ENCODE measurements at regions not wholly inside any gene's neighbourhood (a gene's known extent, or its start where the extent isn't known, plus 50 kb on each side); places are given as distances from the start of the nearest gene placed in this dataset.
"Not testable (repeated sequence)": the region's sequence is repeated elsewhere in the genome, so short reads cannot be mapped to it uniquely, and the experiment has no call there.

DNA sequence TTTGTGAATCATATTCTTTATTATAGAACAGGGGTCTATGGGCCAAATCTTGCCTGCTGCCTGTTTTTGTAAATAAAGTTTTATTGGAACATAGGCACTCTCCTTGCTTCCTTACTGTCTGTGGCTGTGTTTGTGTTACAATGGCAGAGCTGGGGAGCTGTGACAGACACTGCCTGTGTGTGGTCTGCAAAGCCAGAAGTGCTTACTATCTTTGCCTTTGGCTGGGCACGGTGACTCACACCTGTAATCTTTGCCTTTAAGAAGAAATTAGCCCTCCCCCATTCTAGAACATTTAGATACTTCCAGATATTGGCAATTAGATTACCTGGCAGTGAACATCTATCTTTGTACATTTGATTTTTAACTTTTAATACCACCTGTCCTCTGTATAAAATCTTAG is 308.3 kb downstream of the FOXL1 start:
- no peaks in the 10 kb centered on the region for H3K36me3 Mint-ChIP-seq
- H3K4me1 Mint-ChIP-seq (ENCODE audit: low read depth in 2 of 2), result no peaks in the 10 kb centered on the region
- H3K27me3 Mint-ChIP-seq, result peaks cover 7 to 17% of the 10 kb centered on the region in 2 donors
- no peak overlapping the region for H3K27ac Mint-ChIP-seq
- H3K9me3 Mint-ChIP-seq, result peaks cover 3% of the 10 kb centered on the region
- no peak overlapping the region for H3K4me3 Mint-ChIP-seq
- ATAC-seq (no peak), DNase-seq (ENCODE audit: low spot score) (no peak)

DNA sequence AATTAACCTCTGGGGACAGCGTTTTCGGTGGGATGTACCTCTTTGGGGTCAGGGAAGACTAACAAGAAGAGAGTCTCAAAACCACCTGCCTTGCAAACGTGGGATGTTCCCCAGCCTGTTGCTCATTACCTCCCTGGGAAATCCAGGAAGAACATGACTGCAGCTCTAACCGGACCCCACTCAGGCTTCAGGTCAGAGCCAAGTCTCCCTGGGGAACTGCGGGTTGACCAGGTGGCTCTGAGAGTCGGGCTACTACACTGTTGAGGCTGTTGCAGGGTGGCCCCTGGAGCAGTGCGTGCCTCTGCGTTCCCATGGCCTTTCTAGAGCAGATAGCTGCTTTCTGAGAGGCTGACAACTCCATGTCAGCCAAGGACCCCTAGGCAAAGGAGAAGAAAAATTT is 309.1 kb downstream of the FOXL1 start:
- Mint-ChIP-seq H3K27me3 (peaks cover 7 to 17% of the 10 kb centered on the region in 2 donors), H3K4me3 (no peak overlapping the region), H3K4me1 (ENCODE audit: low read depth in 2 of 2) (no peaks in the 10 kb centered on the region), H3K27ac (no peak overlapping the region), H3K36me3 (no peaks in the 10 kb centered on the region), H3K9me3 (peaks cover 3% of the 10 kb centered on the region)
- DNase-seq (ENCODE audit: low spot score) (no peak), ATAC-seq (no peak)

DNA sequence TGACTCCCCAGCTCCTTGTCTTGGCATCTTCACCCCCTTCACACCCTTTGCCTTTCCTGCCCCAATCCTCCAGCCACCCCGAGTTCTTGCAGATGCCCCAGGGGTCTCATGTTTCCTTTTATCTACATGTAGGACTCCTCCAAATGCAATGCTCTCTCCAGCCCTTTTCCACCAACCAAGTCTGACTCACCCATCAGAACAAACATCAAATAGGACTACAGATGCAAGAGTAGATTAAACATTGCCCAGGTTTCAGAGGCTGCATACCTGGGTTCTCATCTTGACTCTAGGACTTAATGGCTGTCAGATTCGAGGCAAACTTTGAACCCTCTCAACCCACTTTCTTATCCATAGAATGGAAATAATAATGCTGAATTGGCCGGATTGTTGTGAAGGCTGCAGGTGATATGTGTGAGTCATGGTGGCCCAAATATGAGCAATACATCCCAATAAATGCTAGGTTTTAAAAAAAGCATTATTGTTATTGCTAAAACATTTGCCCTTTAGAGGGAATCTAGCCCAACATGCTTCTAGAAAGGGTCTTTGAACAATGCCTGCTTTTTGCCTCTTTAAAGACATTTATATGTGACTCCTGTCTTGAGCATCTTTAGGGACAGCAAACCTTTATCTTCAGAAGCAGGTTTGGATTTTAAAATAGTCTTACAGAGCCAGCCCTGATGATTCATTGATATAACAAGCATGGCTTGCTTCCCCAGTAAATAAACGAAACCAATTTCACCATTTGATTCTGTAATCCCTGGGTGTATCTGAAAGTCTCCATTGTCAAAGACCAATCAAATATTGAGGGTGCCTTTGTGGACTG is 310.1 kb downstream of the FOXL1 start:
- Mint-ChIP-seq H3K27me3 (peaks cover 11 to 16% of the 10 kb centered on the region in 2 donors), H3K27ac (no peak overlapping the region), H3K9me3 (peaks cover 3% of the 10 kb centered on the region), H3K36me3 (no peaks in the 10 kb centered on the region), H3K4me1 (ENCODE audit: low read depth in 2 of 2) (no peaks in the 10 kb centered on the region), H3K4me3 (no peak overlapping the region)
- DNase-seq (ENCODE audit: low spot score), result no peak
- no peak for ATAC-seq

DNA sequence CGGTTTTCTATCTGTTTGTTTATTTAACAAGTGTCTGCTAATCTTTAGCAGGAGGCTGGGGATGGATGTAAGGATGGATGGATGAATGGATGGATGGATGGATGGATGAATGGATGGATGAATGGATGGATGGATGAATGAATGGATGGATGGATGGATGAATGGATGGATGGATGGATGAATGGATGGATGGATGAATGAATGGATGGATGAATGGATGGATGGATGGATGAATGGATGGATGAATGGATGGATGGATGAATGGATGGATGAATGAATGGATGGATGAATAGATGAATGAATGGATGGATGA is 310.7 kb downstream of the FOXL1 start:
- Mint-ChIP-seq H3K4me3 (peak overlapping the region; percentile 15), H3K27me3 (peaks cover 12 to 18% of the 10 kb centered on the region in 2 donors)
- H3K9me3 Mint-ChIP-seq; H3K36me3 Mint-ChIP-seq; DNase-seq (ENCODE audit: low spot score); H3K4me1 Mint-ChIP-seq (ENCODE audit: low read depth in 2 of 2); H3K27ac Mint-ChIP-seq; ATAC-seq: not testable (repeated sequence)

DNA sequence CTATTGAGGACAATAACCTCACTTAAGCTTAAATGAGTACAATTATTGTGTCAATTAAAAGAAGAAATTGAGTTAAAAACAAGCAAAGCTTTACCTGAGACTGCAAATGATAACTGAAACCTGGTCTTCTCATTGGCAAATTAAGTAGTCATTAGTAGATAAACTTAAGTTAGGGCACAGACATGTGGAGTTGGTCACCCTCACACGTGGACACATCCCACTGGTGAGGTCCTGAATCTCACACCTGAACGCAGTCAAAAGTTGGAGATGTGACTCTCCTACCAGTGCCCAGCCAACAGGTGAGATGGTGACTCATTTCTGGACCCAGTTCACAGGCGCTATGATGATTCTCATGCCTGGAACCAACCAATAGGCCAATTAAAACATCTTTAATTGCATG is 311.6 kb downstream of the FOXL1 start:
- Mint-ChIP-seq H3K27me3 (peaks cover 13 to 18% of the 10 kb centered on the region in 2 donors), H3K9me3 (peaks cover 3% of the 10 kb centered on the region), H3K27ac (no peak overlapping the region), H3K4me3 (no peak overlapping the region), H3K4me1 (ENCODE audit: low read depth in 2 of 2) (no peaks in the 10 kb centered on the region), H3K36me3 (no peaks in the 10 kb centered on the region)
- ATAC-seq (no peak), DNase-seq (ENCODE audit: low spot score) (no peak)

DNA sequence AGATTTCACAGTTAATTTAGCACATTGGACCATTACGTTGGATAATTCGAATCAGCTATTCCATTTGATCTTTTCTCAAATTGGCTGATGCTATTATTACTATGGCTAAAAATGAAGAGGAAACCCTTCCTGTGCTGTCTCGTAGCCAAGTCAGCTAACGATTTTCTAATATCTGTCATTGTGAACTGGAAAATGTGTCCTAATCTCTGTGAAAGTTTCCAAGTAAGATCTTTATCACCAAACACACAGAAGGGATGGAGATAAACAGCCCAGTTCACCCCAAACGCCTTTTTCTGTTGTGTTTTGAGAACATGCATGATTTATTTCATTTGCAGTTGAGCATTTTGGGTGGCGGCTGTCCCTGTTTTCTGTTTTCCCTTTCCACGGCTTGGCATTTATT is 312.8 kb downstream of the FOXL1 start:
- H3K9me3 Mint-ChIP-seq, result peaks cover 3% of the 10 kb centered on the region
- H3K27me3 Mint-ChIP-seq, result peaks cover 13 to 18% of the 10 kb centered on the region in 2 donors
- no peak overlapping the region for H3K4me3 Mint-ChIP-seq
- DNase-seq (ENCODE audit: low spot score) (no peak), ATAC-seq (no peak)
- H3K4me1 Mint-ChIP-seq (ENCODE audit: low read depth in 2 of 2), result no peaks in the 10 kb centered on the region
- no peaks in the 10 kb centered on the region for H3K36me3 Mint-ChIP-seq
- H3K27ac Mint-ChIP-seq, result no peak overlapping the region

DNA sequence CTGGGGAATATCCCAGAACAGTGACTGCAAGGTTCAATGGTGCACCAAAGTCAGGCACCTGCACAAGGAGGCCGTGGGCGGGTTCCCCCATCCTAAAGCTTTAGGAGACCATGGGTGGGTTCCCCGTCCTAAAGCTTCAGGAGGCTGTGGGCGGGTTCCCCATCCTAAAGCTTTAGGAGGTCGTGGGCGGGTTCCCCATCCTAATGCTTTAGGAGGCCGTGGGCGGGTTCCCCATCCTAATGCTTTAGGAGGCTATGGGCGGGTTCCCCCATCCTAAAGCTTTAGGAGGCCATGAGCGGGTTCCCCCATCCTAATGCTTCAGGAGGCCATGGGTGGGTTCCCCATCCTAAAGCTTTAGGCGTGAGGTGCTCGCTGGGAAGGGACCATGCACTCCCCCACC is 313.3 kb downstream of the FOXL1 start:
- Mint-ChIP-seq H3K9me3 (peaks cover 3% of the 10 kb centered on the region), H3K4me3 (no peak overlapping the region), H3K36me3 (no peaks in the 10 kb centered on the region), H3K27me3 (peaks cover 13 to 14% of the 10 kb centered on the region in 2 donors), H3K4me1 (ENCODE audit: low read depth in 2 of 2) (no peaks in the 10 kb centered on the region), H3K27ac (no peak overlapping the region)
- DNase-seq (ENCODE audit: low spot score), result no peak
- no peak for ATAC-seq

DNA sequence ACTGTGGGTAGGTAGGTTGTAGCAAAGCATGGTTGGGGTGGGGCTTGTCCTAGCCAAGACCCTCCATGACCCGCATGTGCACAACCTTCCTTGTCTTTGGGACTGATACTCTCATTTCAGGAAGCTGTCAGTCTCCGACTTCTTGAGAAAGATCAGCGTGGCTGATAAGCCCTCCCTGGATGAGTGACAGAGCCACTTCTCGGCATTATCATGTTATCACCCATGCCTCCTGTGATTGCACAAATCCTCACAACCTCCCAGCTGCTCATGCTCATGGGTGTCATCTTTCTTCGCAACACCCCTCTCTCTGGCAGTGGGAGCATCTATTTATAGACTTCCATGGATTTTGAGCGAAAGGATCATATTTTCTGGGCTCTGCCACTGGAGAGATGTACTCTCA is 314.2 kb downstream of the FOXL1 start:
- Mint-ChIP-seq H3K27ac (no peak overlapping the region), H3K27me3 (peaks cover 7 to 13% of the 10 kb centered on the region in 2 donors), H3K4me1 (ENCODE audit: low read depth in 2 of 2) (no peaks in the 10 kb centered on the region), H3K4me3 (no peak overlapping the region), H3K36me3 (no peaks in the 10 kb centered on the region), H3K9me3 (peaks cover 3% of the 10 kb centered on the region)
- no peak for ATAC-seq
- no peak for DNase-seq (ENCODE audit: low spot score)

DNA sequence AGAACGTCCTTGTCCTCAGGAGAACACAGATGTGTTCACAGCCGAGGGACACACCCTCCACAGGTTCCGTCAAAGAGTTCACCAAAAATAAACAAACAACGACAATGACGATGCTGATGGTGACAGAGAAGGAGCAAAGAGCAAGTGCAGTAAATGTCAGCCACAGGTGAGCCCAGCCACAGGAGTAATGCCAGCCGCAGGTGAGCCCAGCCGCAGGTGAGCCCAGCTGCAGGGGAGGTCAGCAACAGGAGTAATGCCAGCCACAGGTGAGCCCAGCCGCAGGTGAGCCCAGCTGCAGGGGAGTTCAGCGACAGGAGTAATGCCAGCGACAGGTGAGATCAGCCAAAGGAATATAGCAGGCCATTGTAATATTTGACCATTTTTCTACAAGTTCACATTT is 315.2 kb downstream of the FOXL1 start:
- Mint-ChIP-seq H3K9me3 (peaks cover 3% of the 10 kb centered on the region), H3K4me1 (ENCODE audit: low read depth in 2 of 2) (no peaks in the 10 kb centered on the region), H3K36me3 (no peaks in the 10 kb centered on the region), H3K27me3 (peaks cover 7 to 9% of the 10 kb centered on the region in 2 donors), H3K4me3 (no peak overlapping the region), H3K27ac (no peak overlapping the region)
- DNase-seq (ENCODE audit: low spot score) (no peak), ATAC-seq (no peak)

DNA sequence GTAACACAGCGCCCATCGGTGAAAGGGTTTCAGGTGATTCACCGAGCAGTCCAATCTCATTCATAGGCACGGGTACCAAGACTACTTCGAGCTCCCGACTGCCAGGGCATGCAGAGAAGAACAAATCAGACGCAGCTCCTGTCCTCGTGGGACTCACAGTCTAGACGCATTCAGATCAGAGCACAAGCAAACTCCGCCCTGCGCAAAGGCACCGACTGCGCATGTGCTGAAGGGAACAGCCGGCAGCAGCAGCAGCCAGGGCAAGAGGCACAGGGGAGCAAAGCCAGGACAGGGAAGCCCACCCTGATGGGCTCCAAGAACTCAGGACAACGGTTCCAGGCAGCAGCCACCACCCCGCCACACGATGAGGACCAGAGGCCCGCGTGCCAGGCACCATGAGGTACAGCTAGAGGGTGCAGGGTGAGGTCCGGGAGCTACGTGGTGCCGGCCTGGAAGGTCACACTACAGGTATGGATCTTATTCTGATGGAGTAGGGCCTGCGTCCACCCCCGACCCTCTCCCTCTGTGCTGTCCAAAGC is 315.7 kb downstream of the FOXL1 start:
- peaks cover 7 to 9% of the 10 kb centered on the region in 2 donors for H3K27me3 Mint-ChIP-seq
- H3K27ac Mint-ChIP-seq, result no peak overlapping the region
- no peak overlapping the region for H3K4me3 Mint-ChIP-seq
- DNase-seq (ENCODE audit: low spot score), result no peak
- peaks cover 1% of the 10 kb centered on the region for H3K9me3 Mint-ChIP-seq
- H3K4me1 Mint-ChIP-seq (ENCODE audit: low read depth in 2 of 2), result no peaks in the 10 kb centered on the region
- peak in 1 of 2 donors; percentile 17 for ATAC-seq
- no peaks in the 10 kb centered on the region for H3K36me3 Mint-ChIP-seq

DNA sequence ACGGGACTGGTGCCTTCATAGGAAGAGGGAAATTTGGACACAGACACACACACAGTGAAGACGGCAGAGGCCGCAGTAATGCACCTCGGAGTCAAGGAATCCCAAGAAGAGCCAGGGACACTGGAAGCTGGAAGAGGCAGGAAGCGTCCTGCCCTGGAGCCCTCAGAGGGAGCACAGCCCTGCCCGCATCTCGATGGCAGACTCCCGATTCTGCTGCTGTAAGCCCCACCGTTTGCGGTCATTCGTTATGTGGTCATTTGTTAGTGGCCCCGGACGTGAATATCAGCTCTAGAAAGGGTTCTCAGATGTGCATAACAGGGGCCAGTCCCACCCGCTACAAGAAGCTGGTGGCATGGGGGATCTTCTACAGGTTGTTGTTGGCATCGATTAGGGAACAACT is 316.6 kb downstream of the FOXL1 start:
- Mint-ChIP-seq H3K27ac (no peak overlapping the region), H3K36me3 (no peaks in the 10 kb centered on the region), H3K27me3 (peaks cover 7 to 9% of the 10 kb centered on the region in 2 donors), H3K4me3 (no peak overlapping the region), H3K4me1 (ENCODE audit: low read depth in 2 of 2) (no peaks in the 10 kb centered on the region), H3K9me3 (no peaks in the 10 kb centered on the region)
- ATAC-seq, result no peak
- DNase-seq (ENCODE audit: low spot score), result no peak

DNA sequence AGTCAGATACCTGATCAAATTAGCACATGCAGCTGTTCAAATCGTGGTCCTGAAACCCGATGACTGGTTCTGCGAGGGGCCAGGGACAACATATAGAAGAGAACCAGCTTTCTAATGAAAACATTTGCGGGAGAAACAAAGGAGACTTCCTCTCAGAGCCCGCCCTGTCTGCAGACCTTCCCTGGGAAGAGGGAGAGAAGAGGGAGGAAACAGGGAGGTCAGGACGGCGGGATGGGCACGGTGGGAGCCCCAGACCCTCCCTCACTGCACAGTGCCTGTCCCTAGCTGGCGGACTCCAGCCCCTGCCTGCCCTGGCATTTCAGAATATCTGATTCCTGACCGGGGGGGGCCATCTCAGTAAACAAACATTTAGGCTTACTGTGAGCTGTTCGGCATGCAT is 317.3 kb downstream of the FOXL1 start:
- Mint-ChIP-seq H3K36me3 (no peaks in the 10 kb centered on the region), H3K27ac (no peak overlapping the region), H3K4me1 (ENCODE audit: low read depth in 2 of 2) (no peaks in the 10 kb centered on the region), H3K27me3 (peaks cover 7% of the 10 kb centered on the region in 2 donors), H3K4me3 (no peak overlapping the region), H3K9me3 (no peaks in the 10 kb centered on the region)
- ATAC-seq (no peak), DNase-seq (ENCODE audit: low spot score) (no peak)

DNA sequence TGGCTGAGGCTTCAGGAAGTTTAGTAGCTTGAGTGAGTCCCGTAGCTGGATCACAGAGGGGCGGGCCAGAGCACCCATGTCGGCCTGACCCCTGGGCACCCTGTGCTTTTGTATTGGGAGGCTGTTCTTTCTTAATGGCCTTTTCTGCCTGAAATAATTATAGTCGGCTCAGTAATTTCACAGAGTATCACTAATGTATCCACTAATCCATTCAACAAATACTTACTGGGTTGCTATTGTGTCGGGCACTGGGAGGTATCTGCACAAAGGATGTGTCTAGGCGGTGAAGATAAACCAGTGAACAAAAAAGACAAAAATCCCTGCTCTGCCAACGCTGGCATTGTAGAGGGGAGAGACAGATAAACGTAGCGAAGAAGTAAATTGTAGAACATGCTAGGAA is 318.6 kb downstream of the FOXL1 start:
- Mint-ChIP-seq H3K27ac (no peak overlapping the region), H3K4me1 (ENCODE audit: low read depth in 2 of 2) (no peaks in the 10 kb centered on the region), H3K4me3 (no peak overlapping the region), H3K27me3 (peaks cover 10 to 13% of the 10 kb centered on the region in 2 donors), H3K36me3 (no peaks in the 10 kb centered on the region), H3K9me3 (no peaks in the 10 kb centered on the region)
- ATAC-seq, result no peak
- no peak for DNase-seq (ENCODE audit: low spot score)

DNA sequence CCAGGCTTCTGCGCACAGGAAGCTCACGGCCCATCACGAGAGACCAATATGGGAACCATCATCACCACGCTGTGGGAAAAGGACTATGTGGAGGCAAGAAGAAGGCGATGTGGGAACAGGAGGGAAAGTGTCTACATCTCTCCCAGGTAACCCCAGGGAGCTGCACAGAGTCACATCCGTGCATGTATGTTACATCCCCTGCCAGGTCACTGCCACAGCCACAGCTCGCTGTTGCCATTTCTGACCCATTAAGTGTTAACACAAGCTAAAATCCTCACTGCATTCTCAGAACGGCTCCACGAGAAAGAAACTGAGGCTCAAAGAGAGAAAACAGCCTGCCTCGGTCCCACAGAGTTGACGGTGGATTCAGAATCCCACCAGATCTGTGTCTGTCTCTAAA is 319.1 kb downstream of the FOXL1 start:
- DNase-seq (ENCODE audit: low spot score) (no peak), ATAC-seq (no peak)
- H3K9me3 Mint-ChIP-seq, result no peaks in the 10 kb centered on the region
- no peak overlapping the region for H3K27ac Mint-ChIP-seq
- no peaks in the 10 kb centered on the region for H3K4me1 Mint-ChIP-seq (ENCODE audit: low read depth in 2 of 2)
- no peak overlapping the region for H3K4me3 Mint-ChIP-seq
- no peaks in the 10 kb centered on the region for H3K36me3 Mint-ChIP-seq
- peaks cover 10 to 13% of the 10 kb centered on the region in 2 donors for H3K27me3 Mint-ChIP-seq

DNA sequence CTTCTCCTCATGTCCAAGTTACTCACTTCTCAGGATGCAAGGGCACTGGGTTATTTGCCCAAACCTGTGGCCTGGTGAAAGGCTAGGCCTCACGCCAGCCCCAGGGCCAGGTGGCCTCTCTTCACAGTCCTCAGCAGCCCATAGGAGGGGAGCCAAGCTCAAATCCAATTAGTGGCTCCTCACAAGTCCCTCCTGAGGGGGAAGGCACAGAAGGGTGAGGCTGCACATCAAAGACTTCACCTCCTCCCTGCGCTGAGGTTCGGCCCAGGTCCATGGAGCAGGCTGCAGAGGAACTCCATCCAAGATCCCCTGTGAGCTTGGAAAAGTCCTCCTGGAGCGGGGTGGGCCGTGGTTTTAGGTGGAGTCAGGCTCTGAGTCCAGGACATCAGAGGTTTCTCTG is 320.0 kb downstream of the FOXL1 start:
- H3K27ac Mint-ChIP-seq, result no peak overlapping the region
- no peaks in the 10 kb centered on the region for H3K9me3 Mint-ChIP-seq
- peaks cover 6 to 10% of the 10 kb centered on the region in 2 donors for H3K27me3 Mint-ChIP-seq
- H3K36me3 Mint-ChIP-seq, result no peaks in the 10 kb centered on the region
- ATAC-seq (no peak), DNase-seq (ENCODE audit: low spot score) (no peak)
- H3K4me1 Mint-ChIP-seq (ENCODE audit: low read depth in 2 of 2), result no peaks in the 10 kb centered on the region
- no peak overlapping the region for H3K4me3 Mint-ChIP-seq

Data from natural killer cell treated with Interleukin-12 subunit alpha and Interleukin-12 subunit beta and Interleukin-15 and Interleukin-18, amount 100 ng/mL, for 72 hours (primary cell).